ENCODE measurements at regions not wholly inside any gene's neighbourhood (a gene's known extent, or its start where the extent isn't known, plus 50 kb on each side); places are given as distances from the start of the nearest gene placed in this dataset.

DNA sequence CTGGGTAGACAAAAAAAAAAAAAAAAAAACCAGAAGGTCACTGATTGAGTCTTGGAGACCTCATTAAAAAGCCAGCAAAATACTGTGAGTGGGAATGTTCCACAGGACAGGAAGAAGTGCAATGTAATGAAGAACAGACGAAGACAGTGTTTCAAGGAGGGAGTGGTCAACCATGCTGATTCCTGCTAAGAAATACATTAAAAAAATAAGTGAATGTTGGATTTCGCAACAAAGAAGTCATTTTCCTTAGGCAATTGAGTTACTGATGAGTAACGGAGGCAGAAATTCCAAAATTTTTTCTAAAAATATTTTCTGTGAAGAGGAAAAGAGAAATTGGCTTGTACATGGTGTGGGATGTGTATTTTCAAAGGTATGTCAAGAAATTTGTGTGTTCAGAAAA, 94.3 kb upstream of the FAM47B start:
- TF ChIP-seq, protein P1, sequence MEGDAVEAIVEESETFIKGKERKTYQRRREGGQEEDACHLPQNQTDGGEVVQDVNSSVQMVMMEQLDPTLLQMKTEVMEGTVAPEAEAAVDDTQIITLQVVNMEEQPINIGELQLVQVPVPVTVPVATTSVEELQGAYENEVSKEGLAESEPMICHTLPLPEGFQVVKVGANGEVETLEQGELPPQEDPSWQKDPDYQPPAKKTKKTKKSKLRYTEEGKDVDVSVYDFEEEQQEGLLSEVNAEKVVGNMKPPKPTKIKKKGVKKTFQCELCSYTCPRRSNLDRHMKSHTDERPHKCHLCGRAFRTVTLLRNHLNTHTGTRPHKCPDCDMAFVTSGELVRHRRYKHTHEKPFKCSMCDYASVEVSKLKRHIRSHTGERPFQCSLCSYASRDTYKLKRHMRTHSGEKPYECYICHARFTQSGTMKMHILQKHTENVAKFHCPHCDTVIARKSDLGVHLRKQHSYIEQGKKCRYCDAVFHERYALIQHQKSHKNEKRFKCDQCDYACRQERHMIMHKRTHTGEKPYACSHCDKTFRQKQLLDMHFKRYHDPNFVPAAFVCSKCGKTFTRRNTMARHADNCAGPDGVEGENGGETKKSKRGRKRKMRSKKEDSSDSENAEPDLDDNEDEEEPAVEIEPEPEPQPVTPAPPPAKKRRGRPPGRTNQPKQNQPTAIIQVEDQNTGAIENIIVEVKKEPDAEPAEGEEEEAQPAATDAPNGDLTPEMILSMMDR (IDR thresholded peaks at IDR 0.05), result no peak
- TF ChIP-seq ZFX (IDR thresholded peaks at IDR 0.05; ENCODE audit: borderline replicate concordance), result no peak
